CD4-positive, alpha-beta T cell treated with Interleukin-2 at 100 ng/mL for 4 hours (primary cell): ENCODE measurements at regions not wholly inside any gene's neighbourhood (a gene's known extent, or its start where the extent isn't known, plus 50 kb on each side); places are given as distances from the start of the nearest gene placed in this dataset.
"Not testable (repeated sequence)": the region's sequence is repeated elsewhere in the genome, so short reads cannot be mapped to it uniquely, and the experiment has no call there.

ENCODE experiments used
- DNase-seq: peaks from one replicate; pipeline ENCODE4 v3.0.0-alpha.2; 2020; ENCODE audit warnings: low spot score

DNA sequence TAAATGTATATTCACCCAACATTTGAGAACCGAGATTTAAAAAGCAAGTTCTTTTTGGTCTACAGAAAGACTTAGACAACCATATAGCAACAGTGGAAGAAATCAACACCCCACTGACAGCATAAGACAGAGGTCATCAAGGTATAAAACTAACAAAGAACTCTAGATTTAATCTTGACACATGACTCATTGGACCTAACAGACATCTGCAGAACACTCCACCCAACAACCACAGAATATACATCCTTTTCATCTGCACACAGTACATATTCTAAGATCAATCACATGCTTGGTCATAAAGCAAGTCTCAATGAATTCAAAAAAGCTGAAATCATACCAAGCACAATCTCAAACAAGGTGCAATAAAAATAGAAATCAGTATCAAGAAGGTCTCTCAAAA is 65.8 kb downstream of the SPIN4 start:
- DNase-seq: no peak

DNA sequence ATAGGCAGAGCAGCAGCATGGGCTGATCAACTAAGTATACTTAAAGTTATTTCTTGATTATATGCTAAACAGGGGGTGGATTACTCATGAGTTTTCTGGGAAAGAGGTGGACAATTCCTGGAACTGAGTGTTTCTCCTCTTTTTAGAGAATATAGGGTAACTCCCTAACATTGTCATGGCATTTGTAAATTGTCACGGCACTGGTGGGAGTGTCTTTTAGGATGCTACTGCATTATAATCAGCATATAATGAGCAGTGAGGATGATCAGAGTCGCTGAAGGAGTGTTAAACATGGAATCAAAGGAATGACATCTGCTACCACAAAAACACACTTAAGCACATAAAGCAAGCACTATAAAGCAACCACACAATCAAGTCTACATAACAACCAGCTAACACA is 66.5 kb downstream of the SPIN4 start:
- no peak for DNase-seq

DNA sequence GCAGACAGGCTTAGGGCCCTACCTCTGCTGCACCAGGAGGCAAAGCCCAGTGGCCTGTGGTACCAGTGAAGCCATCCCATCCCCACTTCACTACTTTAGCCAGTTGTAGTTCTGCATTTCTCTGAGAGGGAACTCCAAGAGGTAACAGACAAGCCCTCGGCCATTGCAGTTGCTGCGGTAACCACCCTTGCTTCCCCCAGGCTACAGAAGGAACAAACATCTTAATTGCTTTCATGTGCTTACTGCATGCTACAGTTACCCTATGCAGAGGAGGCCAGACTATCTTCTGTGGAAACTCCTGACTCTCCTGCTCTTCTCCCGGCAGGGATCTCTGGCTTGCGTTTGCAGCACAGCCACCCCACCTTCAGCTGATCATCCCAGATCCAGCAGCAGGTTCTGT is 67.8 kb downstream of the SPIN4 start:
- DNase-seq: no peak

DNA sequence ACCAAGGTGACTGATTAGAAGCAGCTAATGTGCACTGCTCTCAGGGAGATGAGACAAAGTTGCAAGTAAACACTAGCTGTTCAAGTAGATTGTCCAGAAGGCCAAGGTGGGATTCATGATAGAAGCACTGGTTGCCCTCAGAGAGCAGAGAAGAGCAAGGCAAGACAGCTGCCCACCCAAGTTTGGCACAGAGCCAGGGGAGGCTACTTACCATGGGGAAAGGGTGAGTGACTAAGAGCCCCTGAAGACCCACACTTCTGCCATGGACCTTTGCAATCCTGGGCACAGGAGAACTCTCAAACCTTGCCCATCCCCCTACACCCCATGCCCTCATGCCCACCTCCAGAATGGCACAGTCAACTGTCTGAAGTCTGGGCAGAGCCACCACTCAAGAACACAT is 68.3 kb downstream of the SPIN4 start:
- no peak for DNase-seq

DNA sequence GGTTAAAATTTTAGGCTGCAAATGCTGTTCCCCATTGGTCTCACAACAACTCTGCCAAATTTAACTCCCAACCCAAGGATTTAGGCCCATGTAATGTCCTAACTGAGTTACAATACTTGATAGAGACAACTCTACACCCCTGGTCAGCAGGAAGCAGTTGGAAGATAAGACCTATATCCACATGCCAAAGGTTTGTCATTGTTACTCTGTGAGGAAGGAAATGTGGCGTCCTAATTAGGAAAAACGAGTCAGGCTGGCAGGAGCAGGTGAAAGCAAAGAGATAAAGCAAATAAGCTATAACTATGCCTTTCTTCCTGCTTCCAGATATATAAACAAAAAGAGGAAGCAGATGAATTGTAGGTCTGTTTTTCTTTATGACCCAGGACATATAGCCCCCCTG is 69.1 kb downstream of the SPIN4 start:
- DNase-seq: no peak

DNA sequence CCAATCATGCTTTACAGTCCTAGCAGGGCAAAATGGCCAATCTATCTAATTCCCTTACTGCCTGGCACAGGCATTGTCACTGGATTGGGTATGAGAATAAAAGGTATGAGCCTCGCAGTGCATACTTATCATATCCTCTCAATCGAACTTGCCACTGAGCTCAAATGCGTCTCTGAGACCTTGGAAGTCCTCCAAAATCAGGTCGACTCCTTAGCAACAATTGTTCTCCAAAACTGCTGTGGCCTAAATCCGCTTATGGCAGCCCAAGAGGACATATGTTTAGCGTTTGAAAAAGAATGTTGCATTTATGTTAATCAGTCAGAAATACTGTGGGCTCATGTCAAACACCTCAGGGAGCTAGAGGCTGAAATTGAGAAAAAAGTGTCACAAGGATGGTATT is 69.7 kb downstream of the SPIN4 start:
- no peak for DNase-seq

DNA sequence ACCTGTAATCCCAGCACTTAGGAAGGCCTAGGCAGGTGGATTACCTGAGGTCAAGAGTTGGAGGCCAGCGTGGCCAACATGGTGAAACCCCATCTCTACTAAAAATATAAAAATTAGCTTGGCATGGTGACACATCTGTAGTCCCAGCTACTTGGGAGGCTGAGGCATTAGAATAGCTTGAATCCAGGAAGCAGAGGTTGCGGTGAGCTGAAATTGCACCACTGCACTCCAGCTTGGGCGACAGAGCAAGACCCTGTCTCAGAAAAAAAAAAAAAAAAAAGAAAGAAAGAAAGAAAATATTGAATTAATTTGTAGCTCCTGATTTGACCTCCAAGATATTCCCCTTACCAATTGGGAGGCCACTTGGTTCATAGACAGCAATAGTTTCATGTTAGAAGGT is 73.7 kb downstream of the SPIN4 start:
- not testable (repeated sequence) for DNase-seq

DNA sequence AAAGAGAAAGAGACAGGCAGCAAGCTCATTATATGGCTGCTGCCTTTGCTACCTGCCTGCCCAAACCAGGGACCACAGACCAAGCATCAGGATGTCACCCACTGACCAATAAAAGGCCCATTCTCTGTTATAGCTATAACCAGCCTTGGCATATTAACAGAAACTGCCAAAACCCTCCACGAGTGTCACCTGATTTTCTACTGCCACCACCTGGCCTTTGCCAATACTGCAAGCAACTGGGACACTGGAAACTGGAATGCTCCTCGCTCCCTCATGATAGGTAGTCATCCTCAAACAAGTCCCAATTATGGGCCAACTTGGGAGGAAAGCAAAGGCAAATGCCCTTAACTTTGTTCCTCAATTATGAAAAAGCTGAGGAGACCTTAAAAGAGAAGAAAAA is 76.0 kb downstream of the SPIN4 start:
- DNase-seq: peak; percentile 8

DNA sequence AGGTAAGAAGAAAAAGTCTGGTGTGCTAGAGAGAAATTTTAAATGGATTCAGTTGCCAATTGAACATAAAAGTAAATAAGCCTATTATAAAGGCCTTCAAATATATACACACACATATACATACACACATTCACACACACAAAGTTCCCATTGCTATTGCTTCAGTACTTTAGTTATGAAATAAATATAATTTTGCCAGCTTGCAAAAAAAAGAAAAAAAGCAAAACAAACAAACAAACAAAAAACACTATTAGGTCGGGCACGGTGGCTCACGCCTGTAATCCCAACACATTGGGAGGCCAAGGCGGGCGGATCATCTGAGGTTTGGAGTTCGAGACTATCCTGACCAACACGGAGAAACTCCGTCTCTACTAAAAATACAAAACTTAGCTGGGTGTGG is 80.3 kb downstream of the SPIN4 start:
- no peak for DNase-seq

DNA sequence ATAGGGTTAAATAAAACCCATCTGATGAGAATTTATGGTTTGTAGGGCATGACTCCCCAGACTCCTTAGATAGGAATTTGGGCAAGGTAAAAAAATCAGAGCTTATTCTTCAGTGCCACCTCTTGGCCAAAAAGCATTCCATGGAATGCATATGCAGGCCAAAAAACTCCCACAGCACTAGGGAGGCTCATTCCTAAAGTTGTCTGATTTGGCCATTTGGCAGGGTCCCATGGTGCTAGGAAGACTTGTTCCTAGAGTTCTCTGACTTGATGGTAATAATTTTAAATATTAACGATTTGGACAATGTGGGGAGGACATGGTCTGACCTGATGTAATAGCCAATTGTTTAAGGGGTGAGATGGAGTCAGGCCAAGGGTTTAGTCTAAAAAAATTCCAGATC is 93.0 kb downstream of the SPIN4 start:
- DNase-seq: no peak

DNA sequence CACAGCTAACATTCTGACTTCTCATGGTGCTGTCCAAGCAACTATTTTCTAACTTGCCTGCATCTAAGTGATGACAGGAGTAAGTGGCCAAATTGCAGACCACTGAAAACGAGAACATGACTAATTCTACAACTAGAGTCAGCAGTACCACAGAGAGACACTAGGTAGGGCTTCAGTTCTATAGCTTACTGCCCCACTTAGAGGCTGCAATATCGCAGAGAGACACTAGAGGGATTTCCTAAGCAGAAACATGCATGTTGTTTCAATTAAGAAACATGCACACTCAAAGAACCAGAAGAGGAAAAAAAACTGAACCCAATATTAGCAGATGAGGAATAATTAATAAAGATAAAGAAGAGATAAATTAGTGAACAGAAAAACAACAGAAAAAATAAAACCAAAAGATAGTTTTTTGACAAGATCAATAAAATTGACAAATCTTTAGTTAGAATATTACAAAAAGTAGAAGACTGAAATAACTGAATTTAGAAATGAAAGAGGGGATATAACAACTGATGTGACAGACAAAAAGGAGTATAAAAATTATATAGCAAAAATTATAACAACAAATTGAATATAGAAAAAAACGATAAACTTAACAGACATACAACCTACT is 100.8 kb downstream of the SPIN4 start:
- DNase-seq: peak; percentile 55

DNA sequence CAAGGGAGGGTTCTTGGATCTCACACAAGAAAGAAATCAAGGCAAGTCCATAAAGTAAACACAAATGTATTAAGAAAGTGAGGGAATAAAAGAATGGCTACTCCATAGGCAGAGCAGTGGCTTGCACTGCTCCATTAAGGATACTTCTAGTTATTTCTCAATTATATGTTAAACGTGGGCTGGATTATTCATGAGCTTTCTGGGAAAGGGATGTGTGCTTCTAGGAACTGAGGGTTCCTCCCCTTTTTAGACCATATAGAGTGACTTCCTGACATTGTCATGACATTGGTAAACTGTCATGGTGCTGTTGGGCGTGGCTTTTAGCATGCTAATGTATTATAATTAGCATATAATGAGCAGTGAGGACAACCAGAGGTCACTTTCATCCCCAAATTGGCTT is 108.4 kb downstream of the SPIN4 start:
- not testable (repeated sequence) for DNase-seq

DNA sequence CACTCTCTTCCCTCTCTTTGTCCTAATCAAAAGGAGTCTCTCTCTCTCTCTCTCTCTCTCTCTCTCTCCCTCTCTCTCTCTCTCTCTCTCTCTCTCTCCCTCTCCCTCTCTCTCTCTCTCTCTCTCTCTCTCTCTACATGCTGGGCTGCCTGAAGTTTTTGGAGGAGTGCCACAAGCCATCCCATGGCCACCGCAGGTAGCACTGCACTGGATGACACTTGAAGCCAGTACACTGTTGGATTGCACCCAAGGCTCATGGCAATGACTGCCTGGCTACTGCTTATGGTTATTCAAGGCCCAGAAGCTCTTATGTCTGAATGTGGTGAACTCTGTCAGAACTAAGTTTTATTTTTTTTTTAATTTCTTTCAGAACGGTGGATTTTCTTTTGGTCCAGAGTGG is 115.2 kb downstream of the SPIN4 start:
- DNase-seq: not testable (repeated sequence)

DNA sequence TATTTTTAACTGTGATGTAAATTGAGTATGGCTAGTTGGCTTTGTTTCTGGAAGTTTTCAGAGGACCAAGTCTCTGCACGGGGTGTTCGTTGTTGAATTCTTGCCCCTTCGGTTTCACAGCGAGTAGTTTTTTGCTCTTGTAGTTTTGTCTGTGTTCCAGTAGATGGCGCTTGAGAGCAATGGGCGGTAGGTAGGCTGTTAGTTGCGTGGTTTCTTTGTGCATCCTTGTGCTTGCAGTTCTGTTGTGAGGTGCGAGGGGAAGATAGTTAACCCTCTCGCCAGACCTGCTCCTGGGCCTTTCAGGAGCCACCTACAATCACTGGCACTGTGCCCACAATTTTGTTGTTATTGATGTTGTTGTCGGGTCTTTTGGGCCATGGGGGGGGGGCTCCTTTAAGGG is 118.1 kb downstream of the SPIN4 start:
- DNase-seq: not testable (repeated sequence)

DNA sequence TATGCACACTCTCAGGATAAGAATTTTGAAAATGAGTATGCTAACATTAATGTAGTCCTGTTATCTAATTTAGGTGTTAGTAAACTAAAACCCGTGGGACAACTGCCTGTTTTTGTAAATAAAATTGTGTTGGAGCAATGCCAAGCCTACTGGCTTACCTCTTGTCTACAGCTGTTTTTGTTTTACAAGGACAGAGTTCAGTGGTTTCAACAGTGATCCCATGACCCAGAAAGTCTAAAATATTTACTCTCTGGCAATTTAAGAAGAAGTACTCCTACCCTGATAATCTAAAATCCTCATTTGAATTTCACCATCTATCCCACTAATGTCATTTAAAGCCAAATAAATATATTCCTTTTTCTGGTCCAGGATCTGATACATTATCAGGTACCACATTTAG is 132.9 kb downstream of the SPIN4 start:
- not testable (repeated sequence) for DNase-seq

DNA sequence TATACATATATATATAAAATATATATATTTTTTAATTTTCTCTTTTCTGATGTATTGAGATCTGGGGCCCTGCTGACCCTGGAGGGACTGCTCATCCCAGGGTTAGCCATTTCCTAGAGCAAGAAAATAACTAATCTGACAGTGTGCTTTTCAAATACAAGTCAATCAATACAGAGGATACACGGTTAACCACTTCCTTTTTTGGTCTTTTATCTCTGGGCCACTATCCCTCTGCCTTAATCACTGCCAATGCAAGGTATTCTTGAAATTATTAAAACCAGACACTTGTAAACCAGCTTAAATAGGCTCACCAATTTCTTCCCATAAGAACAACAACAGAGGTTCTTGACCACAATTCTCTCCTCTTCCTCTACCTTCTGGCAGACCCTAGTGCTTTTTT is 133.6 kb downstream of the SPIN4 start:
- DNase-seq: not testable (repeated sequence)

DNA sequence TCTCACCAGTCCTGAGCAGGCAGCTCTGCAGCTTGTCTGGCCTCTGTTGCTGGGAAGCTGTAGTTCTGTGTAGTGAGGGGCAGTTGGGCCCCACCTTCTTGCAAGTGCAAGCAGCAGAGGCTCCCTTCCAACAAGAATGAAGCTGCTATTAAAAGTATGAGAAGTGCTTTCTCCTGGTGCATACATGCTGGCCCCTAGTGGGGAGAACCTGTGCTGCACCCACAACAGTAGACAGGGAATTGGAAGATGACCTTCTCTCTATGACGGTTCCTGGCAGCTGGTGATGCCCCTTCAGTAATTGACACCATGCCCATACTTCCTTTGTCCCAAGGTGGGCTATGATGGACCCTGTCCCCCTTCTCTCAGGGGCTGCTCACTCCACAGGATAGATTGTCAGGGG is 141.5 kb downstream of the SPIN4 start:
- not testable (repeated sequence) for DNase-seq

DNA sequence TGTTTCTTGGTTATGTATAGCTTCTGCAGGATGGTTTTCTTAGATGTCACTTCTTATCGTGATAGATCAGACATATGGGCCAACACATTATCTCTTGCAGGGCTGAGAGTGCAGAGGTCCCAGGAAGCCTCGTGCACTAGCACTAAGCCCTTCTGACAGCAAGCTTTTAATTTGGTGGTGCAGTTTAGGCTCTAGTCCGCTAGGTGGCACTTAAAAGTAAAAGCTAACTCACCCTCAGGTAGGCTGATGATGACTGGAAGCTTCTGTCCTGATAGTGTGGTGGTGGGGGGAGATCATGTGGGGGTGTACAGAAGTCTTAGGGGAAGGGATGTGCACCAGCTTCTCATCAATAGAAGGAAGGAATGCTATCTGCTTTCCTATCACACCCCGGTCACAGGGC is 142.0 kb downstream of the SPIN4 start:
- DNase-seq: not testable (repeated sequence)

DNA sequence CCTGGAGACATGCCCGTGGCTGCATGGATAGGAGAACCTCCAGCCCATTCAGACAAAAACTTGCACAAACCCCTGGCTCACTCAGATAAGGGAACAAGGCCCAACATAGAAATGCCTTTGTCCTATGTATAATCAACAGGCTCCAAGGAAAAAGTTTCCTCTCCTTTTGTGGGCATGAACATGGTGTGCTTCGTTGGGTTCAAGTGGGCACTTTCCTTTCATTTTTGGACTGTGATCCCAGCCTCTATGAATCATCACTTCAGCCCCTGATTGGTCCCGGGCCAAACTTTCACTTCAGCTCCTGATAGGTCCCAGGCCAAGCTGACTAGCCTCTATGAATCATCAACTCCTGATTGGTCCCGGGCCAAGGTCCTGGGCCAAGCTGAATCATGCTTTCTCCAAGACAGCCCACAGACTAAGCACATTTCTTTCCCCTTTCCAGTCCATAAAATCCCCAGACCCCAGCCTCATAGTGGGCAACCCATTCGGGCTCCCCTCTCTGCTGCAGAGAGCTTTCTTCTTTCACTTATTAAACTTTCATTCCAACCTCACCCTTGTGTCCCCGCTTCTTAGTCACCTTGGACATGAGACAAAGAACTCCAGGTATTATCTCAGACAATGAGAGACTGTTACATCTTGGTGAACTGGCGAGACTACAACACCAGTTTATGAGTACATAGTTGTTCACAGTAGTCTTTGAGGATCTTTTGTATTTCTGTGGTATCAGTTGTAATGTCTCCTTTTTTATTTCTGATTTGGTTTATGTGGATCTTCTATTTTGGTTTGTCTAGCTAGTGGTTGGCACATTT is 146.7 kb downstream of the SPIN4 start:
- DNase-seq: not testable (repeated sequence)

DNA sequence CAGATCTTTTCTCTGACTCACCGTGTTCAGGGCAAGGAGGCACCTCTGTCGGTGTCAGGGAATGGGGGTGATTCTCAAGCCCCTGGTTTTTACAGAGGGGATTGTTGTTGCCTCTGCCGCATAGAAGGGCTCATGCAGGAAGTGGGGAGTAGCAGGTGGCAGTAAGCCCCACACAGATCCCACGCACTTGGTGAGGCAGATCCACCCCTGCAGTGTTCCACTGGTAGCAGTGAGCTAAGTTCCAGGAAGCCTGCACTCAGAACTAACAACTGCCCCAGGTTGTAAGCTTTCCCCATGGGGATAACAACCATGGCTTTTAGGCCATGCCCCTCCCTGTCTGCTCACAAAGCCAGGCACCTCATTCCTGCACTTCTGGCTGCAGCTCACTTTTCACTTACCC is 149.1 kb downstream of the SPIN4 start:
- not testable (repeated sequence) for DNase-seq

DNA sequence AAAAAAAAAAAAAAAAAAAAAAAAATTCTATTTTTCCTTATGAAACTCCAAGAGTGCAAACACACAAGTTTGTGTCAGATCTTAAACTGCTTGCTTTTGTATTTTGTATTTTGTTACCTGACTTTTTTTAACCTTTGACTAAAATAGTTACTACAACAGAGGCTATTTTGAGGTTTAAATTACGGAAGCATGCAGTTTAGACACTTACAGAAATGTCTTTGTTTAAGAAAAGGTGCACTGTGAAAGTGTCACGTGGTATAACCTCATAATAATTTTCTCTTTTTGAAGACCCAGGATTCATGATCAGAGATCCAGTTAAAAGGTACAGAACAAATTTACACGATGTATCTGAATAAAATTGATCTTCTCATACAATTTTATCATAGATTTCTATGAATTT is 152.4 kb downstream of the SPIN4 start:
- not testable (repeated sequence) for DNase-seq

DNA sequence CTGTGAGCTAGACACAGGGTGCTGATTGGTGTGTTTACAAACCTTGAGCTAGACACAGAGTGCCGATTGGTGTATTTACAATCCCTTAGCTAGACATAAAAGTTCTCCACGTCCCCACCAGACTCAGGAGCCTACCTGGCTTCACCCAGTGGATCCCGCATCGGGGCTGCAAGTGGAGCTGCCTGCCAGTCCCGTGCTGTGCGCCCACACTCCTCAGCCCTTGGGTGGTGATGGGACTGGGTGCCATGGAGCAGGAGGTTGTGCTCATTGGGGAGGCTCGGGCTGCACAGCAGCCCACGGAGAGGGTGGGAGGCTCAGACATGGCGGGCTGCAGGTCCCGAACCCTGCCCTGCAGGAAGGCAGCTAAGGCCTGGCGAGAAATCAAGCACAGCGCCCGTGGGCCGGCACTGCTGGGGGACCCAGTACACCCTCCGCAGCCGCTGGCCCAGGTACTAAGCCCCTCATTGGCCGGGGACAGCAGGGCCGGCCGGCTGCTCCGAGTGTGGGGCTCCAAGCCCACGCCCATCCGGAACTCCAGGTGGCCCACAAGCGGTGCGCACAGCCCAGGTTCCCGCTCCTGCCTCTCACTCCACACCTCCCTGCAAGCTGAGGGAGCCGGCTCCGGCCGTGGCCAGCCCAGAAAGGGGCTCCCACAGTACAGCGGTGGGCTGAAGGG is 158.6 kb downstream of the SPIN4 start:
- not testable (repeated sequence) for DNase-seq

DNA sequence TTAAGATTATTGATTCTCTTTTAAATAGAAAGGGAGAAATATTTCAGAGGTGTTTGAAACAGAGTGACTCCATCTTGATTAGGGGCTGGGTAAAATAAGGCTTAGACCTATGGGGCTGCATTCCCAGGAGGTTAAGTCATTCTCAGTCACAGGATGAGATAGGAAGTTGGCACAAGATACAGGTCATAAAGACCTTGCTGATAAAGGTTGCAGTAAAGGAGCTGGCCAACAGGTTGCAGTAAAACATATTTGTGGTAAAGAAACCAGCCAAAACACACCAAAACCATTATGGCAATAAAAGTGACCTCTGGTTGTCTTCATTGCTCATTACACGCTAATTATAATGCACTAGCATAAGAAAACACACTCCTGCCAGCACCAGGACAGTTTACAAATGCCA is 165.0 kb downstream of the SPIN4 start:
- no peak for DNase-seq
